GM12891 (cell line): ENCODE measurements at regions not wholly inside any gene's neighbourhood (a gene's known extent, or its start where the extent isn't known, plus 50 kb on each side); places are given as distances from the start of the nearest gene placed in this dataset.
"Not testable (repeated sequence)": the region's sequence is repeated elsewhere in the genome, so short reads cannot be mapped to it uniquely, and the experiment has no call there.

ENCODE experiments used
- DNase-seq: peaks from one replicate; pipeline ENCODE4 v3.0.0; 2011; ENCODE audit warnings: low spot score; ENCODE audit not compliant: insufficient read length
- FAIRE-seq: peaks from 2 replicates; lab custom pipeline; 2011; peaks lifted over from hg19 to GRCh38; lab: Jason Lieb, UNC
- PAX5 ChIP-seq: IDR thresholded peaks from 2 replicates; pipeline ENCODE4 v1.6.1; 2011; ENCODE audit warnings: low read length, moderate library complexity, mild to moderate bottlenecking; ENCODE audit not compliant: insufficient read depth, severe bottlenecking
- POLR2A ChIP-seq: IDR thresholded peaks from 2 replicates; pipeline ENCODE4 v1.6.1; 2011; ENCODE audit warnings: low read depth, low read length, control low read depth
- POLR2AphosphoS5 ChIP-seq: IDR thresholded peaks from 2 replicates; pipeline ENCODE4 v1.6.1; 2011; ENCODE audit warnings: low read depth, low read length, control low read depth
- POU2F2 ChIP-seq: IDR thresholded peaks from 2 replicates; pipeline ENCODE4 v1.6.1; 2011; ENCODE audit warnings: low read depth, mild to moderate bottlenecking, control low read depth, low read length, moderate library complexity
- SPI1 ChIP-seq: IDR thresholded peaks from 2 replicates; pipeline ENCODE4 v1.6.1; 2011; ENCODE audit warnings: low read depth, low read length, control low read depth
- TAF1 ChIP-seq: IDR thresholded peaks from 2 replicates; pipeline ENCODE4 v1.6.1; 2011; ENCODE audit warnings: low read depth, low read length, control low read depth

DNA sequence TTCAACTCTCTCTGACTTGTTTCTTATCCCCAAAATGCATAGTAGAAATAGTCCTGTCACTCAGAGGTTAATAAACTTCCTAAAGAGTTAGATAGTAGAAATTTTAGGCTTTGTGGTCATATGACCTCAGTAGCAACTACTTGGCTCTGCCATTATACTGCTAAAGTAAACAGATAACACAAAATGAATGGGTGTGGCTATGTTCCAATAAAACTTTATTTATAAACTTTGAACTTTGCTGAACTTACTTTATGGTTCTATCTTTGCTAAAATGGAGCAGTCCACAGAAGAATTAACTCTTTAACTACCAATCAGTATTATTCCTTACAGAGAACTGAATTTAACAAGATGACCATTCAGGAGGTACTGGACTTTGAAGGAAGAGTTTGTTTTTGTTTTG, 393.6 kb upstream of the CDIN1 start:
- FAIRE-seq = no peak
- no peak for TF ChIP-seq POLR2AphosphoS5
- TF ChIP-seq POLR2A = no peak
- no peak for TF ChIP-seq SPI1
- no peak for TF ChIP-seq TAF1
- no peak for TF ChIP-seq POU2F2
- TF ChIP-seq PAX5 = no peak
- no peak for DNase-seq

DNA sequence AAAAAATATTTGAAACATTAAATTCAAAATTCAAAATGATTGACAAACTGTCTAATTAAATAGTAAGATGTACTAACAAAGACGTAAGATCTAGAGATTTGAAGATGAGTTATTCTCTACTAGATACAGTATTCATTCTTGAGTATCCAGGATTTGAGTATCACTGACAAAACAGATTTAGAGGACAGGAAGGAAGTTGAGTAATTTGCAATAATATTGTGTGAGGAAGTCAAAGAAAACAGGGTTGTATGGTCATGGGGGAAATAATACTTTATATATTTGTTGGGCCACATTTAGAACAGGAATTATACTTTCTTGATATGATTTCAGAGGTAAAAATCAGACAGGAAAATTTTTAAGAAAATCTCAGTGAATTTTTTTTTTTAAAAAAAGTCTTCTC, 393.1 kb upstream of the CDIN1 start:
- FAIRE-seq (no peak), DNase-seq (no peak)
- TF ChIP-seq SPI1 (no peak), POLR2A (no peak), TAF1 (no peak), POU2F2 (no peak), POLR2AphosphoS5 (no peak), PAX5 (no peak)

DNA sequence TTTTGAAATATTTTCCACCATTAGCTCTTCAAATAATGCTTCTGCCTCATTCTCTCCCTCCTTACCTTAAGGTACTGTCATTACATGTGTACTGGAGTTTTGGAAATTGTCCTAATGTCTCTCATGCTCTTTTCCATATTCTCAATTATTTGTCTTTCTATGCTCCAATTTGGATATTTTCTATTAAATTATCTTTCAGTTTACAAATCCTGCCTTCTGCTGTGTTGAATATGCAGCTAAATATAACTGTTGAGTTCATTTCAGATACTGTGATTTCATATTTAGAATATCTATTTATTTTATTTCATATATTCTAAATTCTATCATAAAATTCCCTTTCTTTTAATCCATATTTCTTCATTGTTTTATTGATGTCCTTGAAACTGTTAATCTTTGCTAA, 388.0 kb upstream of the CDIN1 start:
- FAIRE-seq = no peak
- TF ChIP-seq POLR2A (no peak), SPI1 (no peak), PAX5 (no peak), TAF1 (no peak), POU2F2 (no peak), POLR2AphosphoS5 (no peak)

DNA sequence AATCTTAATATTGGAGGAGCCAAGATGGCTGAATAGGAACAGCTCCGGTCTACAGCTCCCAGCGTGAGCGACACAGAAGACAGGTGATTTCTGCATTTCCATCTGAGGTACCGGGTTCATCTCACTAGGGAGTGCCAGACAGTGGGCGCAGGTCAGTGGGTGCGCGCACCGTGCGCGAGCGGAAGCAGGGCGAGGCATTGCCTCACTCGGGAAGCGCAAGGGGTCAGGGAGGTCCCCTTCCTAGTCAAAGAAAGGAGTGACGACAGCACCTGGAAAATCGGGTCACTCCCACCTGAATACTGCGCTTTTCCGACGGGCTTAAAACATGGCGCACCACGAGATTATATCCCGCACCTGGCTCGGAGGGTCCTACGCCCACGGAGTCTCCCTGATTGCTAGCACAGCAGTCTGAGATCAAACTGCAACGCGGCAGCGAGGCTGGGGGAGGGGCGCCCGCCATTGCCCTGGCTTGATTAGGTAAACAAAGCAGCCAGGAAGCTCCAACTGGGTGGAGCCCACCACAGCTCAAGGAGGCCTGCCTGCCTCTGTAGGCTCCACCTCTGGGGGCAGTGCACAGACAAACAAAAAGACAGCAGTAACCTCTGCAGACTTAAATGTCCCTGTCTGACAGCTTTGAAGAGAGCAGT, 383.9 kb upstream of the CDIN1 start:
- not testable (repeated sequence) for FAIRE-seq

More for the DNA sequence above, 388.0 kb upstream of the CDIN1 start:
- no peak for DNase-seq

DNA sequence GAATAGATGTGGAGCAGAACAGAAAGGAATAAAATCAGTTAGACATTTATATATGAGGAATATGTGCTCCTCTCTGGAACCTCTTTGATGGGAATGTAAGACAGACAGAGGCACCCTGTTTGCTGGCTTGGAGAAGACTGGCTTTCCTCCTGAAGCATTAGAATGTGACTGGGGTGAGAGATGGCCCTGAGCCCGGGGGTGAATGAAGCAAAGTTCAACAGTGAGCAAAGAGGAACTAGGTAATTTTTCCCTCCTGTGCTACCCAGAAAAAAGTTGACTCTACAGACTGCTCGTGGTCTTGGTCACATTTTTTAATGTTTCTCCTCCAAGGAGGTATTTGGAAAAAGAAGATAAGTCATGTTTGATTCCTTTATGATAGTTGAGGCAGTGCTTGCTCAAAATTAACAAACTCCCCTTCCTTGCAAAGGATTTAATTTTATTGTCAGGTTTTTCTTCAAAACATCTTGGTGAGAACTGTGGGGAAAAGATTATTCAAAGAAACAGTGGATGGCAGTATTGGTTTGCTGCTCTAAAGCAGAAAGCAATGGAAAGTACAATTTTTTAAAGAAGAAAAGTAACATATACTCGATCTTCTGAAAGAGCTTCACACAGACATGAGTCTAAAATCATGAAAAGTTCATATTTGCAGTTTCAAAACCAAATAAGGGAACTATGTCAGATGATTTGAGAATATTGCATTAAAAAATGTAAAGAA, 370.4 kb upstream of the CDIN1 start:
- no peak for FAIRE-seq
- no peak for TF ChIP-seq POLR2A
- no peak for TF ChIP-seq TAF1
- TF ChIP-seq PAX5 = no peak
- TF ChIP-seq SPI1 = no peak
- no peak for TF ChIP-seq POU2F2
- TF ChIP-seq POLR2AphosphoS5 = no peak

More for the DNA sequence above, 383.9 kb upstream of the CDIN1 start:
- not testable (repeated sequence) for DNase-seq

DNA sequence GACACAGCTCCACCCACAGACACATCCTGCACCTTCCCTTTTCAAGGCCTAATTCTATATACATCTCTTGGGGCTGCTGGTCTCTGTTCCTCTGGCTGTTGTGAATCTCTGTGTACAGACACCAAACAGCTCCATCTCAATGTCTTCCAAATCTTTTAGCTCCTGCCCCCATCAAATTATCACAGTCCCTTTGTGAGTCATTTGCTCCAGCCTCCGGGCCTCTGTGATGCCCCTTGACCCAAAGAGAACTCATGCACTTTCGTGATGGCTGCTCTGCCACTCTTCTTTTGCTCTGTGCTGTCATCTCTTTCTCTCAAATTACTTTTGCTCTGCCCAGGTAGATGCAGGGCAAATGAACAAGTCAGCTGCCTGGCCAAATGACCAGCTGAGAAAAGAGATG, 369.0 kb upstream of the CDIN1 start:
- TF ChIP-seq POLR2AphosphoS5 (no peak), PAX5 (no peak), POU2F2 (no peak), SPI1 (no peak)
- DNase-seq (no peak), FAIRE-seq (no peak)

More for the DNA sequence above, 370.4 kb upstream of the CDIN1 start:
- no peak for DNase-seq

DNA sequence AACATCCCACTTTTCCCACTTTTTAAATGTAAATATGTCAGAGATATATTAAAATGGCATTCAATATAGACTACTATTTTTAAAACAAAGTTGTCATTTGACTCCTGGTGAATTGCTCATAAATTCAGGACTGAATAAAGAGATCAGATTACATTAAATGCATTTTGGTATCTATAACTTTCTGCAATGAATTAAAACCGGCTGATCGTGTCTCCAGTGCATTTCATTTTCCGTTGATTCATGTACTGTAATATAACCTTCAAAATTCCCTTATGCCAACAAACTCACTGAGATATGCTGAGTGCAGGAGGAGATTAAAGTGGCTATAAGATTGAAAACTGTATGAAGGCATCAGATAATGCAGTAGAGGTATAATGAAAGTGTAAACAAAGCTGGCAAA, 361.1 kb upstream of the CDIN1 start:
- DNase-seq (no peak), FAIRE-seq (no peak)
- TF ChIP-seq PAX5 (no peak), SPI1 (no peak), POU2F2 (no peak), POLR2A (no peak), TAF1 (no peak), POLR2AphosphoS5 (no peak)

DNA sequence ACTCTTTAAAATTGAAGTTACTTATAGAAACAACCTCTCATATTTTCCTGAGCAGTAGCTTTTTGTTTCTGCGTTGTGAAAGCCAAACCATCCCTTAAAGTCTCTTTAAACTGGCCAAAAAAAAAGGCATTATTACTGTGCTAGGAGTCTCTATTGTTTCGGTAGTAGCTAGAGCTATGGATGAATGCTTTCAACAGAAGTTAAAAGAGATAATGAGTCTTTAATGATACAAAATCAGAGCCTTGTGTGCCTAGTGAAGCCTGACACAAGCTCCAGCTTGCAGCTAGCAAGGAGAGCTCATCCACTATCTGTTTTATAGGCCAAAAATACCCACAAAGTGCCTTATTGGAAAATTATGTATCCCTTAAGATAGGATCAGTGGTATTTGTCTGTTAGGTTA, 360.4 kb upstream of the CDIN1 start:
- TF ChIP-seq PAX5 (no peak), TAF1 (no peak), SPI1 (no peak), POLR2AphosphoS5 (no peak), POLR2A (no peak), POU2F2 (no peak)
- no peak for DNase-seq
- FAIRE-seq = no peak

DNA sequence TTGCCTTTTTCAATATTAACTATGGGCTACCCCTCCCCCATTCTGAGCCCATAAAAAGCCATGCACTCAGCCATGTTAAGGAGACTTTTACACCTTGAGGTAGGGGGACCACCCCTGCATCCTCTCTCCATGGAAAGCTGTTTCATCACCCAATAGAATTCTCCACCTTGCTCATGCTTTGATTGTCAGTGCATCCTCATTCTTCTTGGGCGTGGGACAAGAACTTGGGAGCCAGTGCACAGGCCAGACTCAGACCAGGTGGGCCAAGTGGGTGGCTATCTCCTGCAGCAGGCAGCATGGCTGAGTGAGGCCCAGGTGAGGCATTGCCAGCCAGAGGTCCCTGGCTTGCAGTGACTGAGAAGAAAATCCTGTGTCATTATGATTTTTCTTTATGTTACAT, 357.4 kb upstream of the CDIN1 start:
- DNase-seq = no peak
- no peak for TF ChIP-seq TAF1
- no peak for FAIRE-seq

DNA sequence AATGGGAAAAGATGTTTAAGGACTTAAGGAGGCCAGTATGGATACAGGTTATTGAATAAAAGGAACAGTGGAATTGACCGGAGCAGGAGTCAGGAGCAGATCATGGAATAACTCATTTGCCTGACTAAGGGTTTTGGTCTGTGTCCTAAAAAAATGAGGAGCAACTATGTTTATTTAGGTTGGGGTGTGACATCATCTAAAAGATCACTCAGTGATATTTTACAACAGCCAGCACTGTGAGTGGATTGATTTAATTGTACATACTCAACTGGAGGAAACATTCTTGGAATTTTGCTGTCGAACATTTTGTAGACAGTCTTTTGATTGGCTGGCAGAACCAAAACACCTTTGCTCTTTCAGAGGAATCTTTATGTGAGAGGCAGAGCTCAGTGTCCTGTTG, 348.6 kb upstream of the CDIN1 start:
- TF ChIP-seq POLR2AphosphoS5 = no peak
- no peak for TF ChIP-seq TAF1
- no peak for TF ChIP-seq POLR2A
- TF ChIP-seq PAX5 = no peak
- TF ChIP-seq SPI1 = no peak
- TF ChIP-seq POU2F2 = no peak
- no peak for DNase-seq
- no peak for FAIRE-seq
